ENCODE measurements at regions not wholly inside any gene's neighbourhood (a gene's known extent, or its start where the extent isn't known, plus 50 kb on each side); places are given as distances from the start of the nearest gene placed in this dataset.
A peak's percentile ranks its signal among the peaks of the same experiment; 100 is the strongest.

DNA sequence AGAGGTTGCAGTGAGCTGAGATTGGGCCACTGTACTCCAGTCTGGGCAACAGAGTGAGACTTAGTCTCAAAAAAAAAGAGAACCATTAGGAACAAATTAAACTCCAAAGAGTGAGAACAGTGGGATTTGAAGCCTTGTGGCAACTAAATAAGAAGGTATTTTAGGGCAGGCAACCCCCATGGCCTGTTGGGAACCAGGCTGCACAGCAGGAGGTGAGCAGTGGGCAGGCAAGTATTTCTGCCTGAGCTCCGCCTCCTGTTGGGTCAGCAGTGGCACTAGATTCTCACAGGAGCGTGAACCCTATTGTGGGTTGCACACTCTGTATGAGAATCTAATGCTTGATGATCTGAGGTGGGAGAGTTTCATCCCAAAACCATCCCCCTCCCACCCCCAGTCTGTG, 57.6 kb upstream of the MED9 start:
- H3K4me3 ChIP-seq = no peak overlapping the region
- DNase-seq (peak; percentile 22), ATAC-seq (no peak)
- no peaks in the 10 kb centered on the region for H3K27me3 ChIP-seq
- H3K36me3 ChIP-seq = no peaks in the 10 kb centered on the region
- H3K27ac ChIP-seq = no peak overlapping the region
- no peaks in the 10 kb centered on the region for H3K9me3 ChIP-seq
- no peak for TF ChIP-seq CTCF (IDR thresholded peaks at IDR 0.05)
- intact Hi-C loops (cut with DNase I) = no loop called here
- peaks cover 18% of the 10 kb centered on the region for H3K4me1 ChIP-seq

- H3K4me1 ChIP-seq = peaks cover 14% of the 10 kb centered on the region
- ATAC-seq = peak; percentile 3
- H3K36me3 ChIP-seq = no peaks in the 10 kb centered on the region
- no peak for TF ChIP-seq CTCF (IDR thresholded peaks at IDR 0.05)
- H3K27ac ChIP-seq = no peak overlapping the region
- H3K27me3 ChIP-seq = no peaks in the 10 kb centered on the region
- H3K4me3 ChIP-seq = no peak overlapping the region
- intact Hi-C loops (cut with DNase I) = no loop called here
- no peaks in the 10 kb centered on the region for H3K9me3 ChIP-seq
- DNase-seq = peak; percentile 46
These were observed 57.2 kb upstream of the MED9 start for GRCh38 chr17:17419631-17420030.

- Histone ChIP-seq H3K9me3 (no peaks in the 10 kb centered on the region), H3K4me1 (peaks cover 14% of the 10 kb centered on the region), H3K27me3 (no peaks in the 10 kb centered on the region), H3K27ac (no peak overlapping the region), H3K36me3 (no peaks in the 10 kb centered on the region), H3K4me3 (no peak overlapping the region)
- intact Hi-C loops (cut with DNase I) = no loop called here
- ATAC-seq = no peak
- TF ChIP-seq CTCF (IDR thresholded peaks at IDR 0.05) = no peak
- peak; percentile 61 for DNase-seq
These were observed 56.7 kb upstream of the MED9 start for GRCh38 chr17:17420082-17420481.

GRCh38 chr17:17420561-17421269, 56.1 kb upstream of the MED9 start:
- no peak for TF ChIP-seq CTCF (IDR thresholded peaks at IDR 0.05)
- peaks cover 14% of the 10 kb centered on the region for H3K4me1 ChIP-seq
- intact Hi-C loops (cut with DNase I) = no loop called here
- peak overlapping the region; percentile 30 for H3K27ac ChIP-seq
- H3K36me3 ChIP-seq = no peaks in the 10 kb centered on the region
- H3K4me3 ChIP-seq = no peak overlapping the region
- H3K27me3 ChIP-seq = no peaks in the 10 kb centered on the region
- no peaks in the 10 kb centered on the region for H3K9me3 ChIP-seq
- DNase-seq (peak; percentile 57), ATAC-seq (no peak)

DNA sequence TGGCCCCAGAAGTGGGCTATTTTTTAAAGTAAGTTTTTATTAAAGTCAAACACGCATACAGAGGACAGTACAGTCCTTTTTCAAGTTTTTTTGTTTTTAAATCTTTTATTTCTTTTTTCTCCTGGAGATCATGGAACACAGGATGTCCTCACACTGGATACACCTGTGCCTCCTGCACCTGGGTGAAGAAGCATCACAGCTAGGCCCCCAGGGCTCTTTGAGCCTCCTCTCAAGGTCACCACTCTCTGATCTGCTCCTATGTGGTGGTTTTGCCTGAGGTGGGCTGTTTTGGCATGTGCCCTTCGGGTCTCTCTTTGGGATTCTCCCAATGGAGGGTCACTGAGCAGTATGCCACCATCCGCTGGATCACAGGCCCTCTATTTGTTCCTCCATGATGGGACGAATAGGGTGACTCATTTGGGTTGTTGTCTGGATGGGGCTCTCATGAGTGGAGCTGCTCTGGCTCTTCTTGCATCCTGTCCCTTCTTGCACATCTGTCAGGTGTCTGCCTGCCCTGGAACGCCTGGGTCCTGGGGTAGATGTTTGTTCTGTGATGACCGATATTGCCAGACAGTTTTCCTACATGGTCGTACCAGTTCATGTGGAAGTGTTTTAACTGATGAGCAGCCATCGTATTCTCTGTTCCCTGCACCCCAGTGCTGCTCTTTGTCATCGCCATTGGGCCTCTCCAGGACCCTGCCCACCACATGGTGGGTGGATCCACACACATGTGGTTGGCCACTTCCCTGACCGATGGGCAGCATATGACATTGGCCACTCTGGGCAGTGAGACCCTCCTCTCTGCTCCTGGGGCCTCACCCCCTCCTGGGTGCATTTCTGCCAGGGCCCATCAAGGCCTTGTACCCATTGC, 55.2 kb upstream of the MED9 start:
- ATAC-seq = no peak
- intact Hi-C loops (cut with DNase I) = no loop called here
- Histone ChIP-seq H3K4me3 (no peak overlapping the region), H3K4me1 (peaks cover 5% of the 10 kb centered on the region), H3K27me3 (no peaks in the 10 kb centered on the region), H3K27ac (no peak overlapping the region), H3K36me3 (no peaks in the 10 kb centered on the region), H3K9me3 (no peaks in the 10 kb centered on the region)
- no peak for TF ChIP-seq CTCF (IDR thresholded peaks at IDR 0.05)
- peak; percentile 34 for DNase-seq

All from upper lobe of right lung (tissue), 1 donor.